GM21381 (cell line): ENCODE measurements at regions not wholly inside any gene's neighbourhood (a gene's known extent, or its start where the extent isn't known, plus 50 kb on each side); places are given as distances from the start of the nearest gene placed in this dataset.
A peak's percentile ranks its signal among the peaks of the same experiment; 100 is the strongest.
"Not testable (repeated sequence)": the region's sequence is repeated elsewhere in the genome, so short reads cannot be mapped to it uniquely, and the experiment has no call there.

Source experiments
- ATAC-seq: cut with Tn5 transposase; IDR thresholded peaks from one replicate; pipeline ENCODE4 v1.9.1; 2021; ENCODE audit warnings: mild to moderate bottlenecking, moderate library complexity; ENCODE audit not compliant: unreplicated experiment

DNA sequence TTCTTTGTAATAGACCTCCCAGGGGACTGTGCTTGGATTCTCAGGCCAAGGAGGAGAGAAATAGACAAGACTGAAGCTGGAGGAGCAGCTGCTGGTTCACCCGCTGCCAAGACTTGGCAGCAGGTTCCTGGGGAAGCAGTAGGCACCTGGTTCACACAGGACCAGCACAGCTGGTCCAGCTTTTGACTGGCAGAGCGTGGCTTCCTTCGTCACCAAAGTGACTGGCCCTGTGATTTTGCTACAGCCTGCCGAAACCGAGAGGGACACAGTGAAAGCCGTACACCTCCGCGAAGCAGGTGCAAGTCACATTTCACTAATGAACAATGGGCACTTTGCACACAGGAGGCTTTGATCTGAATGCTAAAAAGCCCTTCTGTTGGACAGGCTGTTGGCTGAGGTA is 199.0 kb downstream of the RNF144B start:
- no peak for ATAC-seq

DNA sequence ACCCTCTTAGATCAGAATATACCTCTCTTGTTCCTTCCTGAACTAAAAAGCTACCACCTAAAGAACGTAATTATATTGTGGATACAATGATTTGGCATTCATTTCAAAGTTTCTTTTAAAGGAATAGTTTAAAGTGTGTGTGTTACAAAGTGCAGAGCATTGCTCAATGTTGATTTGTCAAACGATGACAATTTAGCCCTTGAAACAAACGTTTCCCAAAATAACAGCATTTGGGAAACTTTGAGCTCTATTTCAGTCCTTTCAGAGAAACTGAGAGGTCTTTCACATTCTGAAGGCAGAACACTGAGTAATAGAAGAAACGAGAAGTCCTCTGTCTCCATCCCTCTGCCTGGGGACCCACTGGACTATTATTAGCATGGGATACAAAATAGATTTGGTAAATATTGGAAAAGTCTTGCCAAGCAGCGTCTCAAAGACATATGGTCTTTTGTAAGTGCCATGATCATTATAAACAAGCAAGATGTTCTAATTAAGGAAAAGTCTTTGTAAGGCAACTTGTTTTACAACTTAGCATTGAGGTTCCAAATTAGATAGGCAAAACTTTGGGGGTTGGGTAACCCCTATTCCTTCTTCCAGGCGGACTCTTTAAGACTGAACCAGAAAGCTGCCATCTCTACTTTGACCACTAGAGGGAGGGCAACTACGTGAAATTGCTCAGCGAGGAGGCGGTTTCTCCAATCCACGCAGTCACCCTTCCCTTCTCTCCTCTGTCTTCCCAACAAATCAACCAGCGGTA is 208.8 kb downstream of the RNF144B start:
- ATAC-seq: peak; percentile 80

DNA sequence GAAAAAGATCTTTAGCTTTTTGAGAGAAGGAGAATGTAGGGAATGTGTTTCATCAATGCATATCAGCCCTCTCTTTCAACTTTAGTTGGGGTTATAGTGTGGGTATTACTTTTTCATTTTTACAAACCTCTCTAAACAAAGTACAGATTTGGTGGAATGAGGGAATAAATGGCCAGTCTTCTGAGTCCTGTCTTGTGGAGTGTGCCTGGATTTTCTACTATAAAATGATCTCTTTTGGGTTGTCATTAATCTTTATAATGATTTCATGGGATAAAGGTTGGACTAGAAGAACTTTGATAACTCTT is 209.3 kb downstream of the RNF144B start:
- ATAC-seq: peak; percentile 15

DNA sequence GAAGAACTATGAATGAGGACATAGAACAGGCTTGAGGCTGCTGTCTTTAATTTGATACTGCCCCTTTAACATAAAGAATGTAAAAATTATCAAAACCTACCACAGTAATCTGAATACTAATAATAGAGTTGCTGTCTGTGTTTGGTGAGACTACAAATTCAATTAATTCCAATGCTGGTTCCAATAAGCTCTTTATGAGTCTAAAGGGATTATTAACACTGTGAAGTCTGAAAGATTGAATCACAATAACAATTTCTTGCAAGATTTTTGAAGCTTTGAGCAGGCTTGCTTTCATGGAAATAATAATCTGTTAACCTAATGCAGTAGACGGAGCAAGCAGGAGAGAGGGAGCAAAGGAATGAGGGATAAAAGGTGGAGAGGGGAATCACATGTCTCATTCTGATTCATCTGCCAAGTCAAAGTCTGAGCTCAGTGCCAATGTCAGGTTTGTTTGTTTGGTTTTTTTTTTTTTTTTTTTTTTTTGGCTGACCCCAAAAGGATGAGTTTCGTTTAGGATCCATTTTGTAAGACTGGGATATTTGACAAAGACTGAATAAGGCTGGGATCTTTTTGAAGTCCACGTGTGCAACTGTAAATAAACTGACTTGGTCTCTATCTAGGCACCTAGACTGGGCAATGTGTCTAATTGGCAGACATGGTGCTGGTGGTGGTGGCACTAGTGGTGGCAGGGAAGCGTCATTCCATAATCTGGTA is 211.6 kb downstream of the RNF144B start:
- ATAC-seq: no peak

DNA sequence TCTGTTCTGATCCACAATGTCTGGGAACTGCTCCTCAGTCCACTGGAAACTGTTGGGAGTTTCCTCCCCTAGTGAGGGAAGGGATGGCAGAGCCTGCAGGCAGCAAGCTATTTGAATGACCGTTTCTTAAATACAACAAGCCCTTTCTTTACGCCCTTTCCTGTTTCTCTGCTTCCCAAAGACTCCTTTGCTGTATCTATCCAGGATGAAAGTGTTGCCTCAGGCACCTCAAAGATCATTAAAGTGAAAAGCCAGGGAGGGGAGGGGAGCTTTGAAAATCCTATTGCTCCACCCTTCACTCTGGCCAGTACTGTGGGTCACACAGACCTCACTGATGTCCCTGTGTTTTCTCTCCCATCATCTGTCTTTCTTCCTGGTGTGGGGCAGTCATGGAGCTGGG is 213.1 kb downstream of the RNF144B start:
- ATAC-seq: no peak

DNA sequence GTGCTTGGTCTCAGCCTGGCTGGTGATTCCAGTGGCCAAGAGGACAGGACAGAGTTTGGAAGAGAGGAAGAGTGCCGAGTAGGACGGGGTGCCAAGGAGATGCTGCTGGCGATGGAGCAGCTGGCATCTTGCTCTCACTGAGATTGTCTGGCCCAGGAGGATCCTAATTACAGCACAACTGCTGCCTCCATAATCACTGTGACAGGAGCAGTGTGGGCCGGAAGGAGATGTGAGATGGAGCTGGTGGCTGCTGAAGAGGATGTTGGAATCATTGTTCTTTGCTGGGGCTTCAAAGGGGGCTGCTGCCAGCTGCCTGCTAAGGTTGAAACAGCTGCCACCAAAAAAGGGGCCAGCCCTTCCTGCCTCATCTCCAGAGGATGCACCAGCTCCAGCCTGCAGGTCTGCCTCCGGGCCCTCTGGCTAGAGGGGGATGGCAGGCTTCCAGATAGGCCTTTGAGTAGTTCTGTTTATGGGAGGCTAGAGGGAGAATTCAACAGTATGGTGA is 214.4 kb downstream of the RNF144B start:
- ATAC-seq: no peak

DNA sequence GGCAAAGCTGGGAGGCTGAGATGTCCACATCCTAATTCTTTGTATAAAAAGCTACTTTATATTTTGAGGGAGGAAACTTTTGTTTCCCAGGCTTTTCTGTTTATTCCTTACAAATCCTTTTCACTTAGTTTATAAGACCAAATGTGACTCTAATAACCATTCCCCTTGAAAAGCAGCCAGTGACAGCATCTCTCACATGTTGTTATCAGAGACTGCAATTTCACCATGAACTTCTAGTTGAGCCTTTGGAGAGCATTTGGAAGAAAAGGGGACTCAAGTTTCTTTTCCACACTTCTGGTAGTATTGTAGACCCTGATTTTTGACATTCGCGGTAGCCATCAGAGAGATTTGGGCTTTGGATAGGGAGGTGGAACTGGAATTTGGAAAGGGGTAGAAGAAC is 215.8 kb downstream of the RNF144B start:
- ATAC-seq: no peak

DNA sequence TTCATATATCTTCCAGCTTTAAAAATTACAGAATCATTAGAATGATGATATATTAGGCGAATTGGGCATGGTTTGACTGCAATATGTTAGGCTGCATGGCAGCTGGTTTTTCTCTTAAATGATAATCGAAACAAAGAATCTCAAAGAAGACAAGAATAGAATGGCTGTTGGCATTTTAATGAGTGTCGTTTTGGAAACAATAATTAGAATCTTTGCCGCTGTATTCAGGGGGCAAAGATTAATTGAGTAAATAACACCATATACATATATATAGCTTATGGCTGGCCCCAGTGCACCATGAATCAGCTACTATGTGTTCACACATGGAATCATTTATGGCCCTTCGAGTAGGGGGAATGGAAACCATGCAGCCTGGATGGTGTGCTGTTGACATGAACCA is 216.2 kb downstream of the RNF144B start:
- ATAC-seq: no peak

DNA sequence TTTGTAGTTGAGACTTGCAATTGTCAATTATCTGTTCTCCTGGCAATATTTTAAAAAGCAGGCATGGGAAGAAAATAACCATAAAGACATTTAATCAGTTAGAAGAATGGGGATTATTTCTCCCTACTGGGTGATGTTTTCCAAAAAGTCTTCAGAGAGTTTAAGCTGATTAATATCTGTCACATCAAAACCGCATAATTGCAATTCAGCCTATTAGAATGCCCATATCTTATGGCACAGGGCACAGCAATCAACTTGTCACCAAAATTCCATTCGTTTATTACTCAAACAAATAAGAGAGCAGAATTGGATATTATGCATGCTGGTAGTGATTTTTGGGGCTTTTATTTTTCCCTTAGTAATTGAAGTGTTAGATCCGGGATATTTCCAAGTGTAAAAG is 218.7 kb downstream of the RNF144B start:
- no peak for ATAC-seq

DNA sequence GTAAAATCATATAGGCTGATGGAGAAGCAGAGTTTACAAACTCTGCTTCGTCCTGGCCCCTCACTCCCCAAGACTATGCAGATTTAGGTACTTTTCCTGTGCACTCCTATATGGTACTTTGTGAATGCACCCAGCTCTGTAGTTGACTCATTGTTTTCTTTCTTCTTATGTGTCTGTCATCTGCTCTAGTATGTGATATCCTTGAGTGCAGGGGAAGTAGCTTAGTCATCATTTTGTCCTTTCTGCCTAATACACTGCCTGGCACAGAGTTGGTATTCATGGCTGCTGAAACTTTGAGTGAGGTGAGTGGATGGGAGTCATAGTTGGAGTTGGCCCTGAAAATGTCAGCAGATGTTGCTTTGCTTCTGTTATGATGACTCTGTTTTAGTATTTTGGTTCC is 222.6 kb downstream of the RNF144B start:
- ATAC-seq: no peak

DNA sequence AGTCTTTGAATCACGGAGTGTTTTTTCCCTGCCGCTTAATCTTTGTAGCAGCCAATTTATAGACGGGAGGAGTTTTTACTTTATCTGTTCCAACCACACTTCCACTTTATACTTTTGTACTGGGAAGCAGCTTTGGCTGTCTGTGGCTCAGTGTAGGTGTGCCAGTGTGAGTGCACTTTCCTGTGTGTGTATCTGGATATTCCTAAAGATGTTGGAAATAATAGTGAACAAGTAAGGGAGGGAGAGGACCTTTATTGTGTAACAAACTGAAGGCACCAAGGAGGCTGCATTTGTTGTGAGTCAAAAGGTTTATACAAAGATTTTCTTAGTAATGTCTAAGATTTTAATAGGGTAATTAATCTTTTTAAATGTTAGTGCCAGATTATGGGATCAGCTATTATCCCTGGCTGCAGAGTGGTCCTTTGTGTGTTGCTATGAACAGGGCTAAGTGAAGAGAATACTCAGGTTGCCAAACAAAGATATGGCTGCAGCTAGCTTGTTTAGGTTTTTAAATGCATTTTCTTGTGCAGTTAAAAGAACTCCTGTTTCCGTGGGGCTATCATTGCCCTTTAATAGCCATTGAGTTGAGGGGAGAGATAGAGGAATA is 226.3 kb downstream of the RNF144B start:
- no peak for ATAC-seq

DNA sequence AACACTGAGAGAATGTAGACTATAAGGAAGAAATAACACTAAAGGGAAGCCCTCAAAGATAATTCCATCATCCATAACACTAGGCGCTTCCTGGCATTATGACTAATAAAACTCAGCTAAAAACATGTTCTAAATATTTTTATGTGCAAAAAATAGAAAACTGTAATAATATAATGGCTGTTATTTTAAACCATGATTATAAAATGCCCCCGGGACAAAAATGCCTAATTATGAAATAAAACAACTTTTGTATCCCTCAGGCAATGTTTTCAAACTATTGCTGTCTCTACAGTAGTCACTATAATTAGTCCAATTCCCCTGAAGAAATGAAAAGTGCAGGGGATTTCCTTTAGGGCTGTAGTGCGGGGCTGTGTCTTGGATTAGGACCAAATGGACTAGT is 242.4 kb downstream of the RNF144B start:
- ATAC-seq: no peak

DNA sequence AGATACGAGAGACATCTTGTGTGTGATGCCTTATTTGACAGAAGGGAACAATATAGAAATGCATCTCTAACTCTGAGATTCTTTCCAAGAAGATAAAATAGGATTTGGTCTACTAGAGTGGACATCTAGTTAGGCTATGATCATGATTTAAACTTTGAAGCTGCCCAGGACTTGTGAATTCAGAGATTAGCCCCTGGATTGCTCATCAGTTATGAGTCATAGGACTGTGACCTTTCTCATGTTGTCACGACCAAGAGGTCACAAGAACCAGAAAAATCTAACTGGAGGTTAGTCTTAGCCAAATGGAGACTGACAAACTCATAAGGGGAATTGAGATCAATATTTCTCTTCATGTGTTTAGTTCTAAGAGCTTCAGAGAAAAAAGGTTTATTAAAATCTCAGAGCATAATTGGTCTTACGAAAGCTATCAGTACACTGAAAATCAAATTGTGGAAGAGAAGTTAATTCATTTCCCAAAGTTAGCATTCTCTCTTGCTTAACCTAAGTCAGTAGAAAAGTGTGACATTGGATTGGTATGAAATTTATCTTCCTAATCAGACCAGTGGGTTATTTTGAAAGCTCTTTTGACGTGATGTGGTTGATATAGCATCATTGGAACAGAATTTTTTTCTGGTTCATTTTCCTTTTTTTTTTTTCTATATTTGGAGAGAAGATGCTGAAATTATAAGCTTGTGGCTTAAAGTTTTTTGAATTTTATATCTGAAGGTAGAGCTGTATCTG is 245.7 kb downstream of the RNF144B start:
- ATAC-seq: no peak

DNA sequence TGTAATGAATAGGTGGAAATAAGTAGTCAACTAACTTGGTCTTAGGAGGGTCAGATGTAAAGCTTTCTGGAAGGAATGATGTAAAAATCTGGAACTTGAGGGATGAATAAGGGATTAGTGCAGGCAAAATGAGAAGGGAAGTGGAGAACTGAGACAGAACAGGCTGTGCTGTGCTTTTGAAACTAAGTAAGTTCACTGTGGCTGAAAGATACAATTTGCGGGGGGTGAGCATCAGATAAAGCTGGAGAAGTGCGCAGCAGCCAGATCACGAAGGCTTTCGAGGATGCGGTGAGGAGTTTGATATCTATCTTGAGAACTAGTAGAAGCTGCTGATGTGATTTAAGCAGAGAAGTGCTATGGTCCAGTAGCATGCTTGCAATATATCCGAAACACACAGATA is 247.8 kb downstream of the RNF144B start:
- no peak for ATAC-seq

DNA sequence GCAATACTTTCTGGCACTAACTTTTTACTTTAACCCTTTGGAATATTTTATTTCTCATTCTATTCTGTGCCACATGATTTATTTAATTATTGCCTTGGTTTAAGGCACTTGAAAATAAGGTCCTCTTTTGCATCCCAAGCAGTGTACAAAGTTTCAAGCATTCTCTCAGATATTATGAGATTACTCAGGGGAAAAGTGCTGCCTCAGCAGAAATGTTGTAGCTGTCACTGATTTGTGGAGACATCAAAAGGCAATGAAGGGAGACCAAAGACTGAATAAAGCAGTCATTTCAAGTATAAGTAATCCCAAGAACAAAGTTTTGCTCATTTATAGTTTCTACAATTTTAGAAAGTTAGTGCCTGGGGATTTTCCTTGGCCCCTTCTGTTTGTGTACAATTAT is 253.0 kb downstream of the RNF144B start:
- ATAC-seq: no peak

DNA sequence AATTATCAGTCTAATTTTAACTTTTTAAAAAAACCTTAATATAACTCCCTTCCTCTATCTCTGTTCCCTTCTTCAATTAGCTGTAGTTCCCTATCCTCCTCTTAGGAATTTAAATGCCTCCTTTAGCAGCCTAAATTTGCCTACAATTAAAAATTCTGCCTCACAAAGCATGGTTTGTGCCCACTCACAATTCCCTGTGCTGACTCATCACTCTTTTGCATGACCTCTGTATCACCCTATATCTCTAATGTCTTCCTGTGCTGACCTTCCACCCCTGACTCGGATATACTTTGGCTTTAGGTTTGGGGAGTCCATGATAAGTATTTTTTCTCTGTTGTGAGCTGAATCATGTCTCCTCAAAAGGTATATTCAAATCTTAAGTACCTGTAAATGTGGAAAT is 253.6 kb downstream of the RNF144B start:
- ATAC-seq: no peak

DNA sequence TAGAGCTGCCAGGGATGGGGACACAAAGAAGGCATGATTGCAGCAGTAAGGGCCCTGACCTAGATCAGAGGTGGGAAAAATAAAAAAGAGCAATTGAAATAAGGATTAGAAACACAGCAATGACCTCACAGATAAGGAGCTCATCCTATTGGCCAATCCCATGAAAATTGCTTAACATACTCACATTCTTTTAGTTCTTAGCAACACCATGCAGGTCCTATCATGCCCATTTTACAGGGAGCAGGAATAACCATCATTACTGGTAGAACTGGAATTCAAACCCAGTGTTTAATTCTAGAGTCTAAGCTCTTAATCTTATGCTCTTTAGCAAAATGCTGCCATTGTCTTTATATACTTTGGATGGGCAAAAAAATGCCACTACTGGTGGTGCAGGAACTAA is 267.7 kb downstream of the RNF144B start:
- no peak for ATAC-seq

DNA sequence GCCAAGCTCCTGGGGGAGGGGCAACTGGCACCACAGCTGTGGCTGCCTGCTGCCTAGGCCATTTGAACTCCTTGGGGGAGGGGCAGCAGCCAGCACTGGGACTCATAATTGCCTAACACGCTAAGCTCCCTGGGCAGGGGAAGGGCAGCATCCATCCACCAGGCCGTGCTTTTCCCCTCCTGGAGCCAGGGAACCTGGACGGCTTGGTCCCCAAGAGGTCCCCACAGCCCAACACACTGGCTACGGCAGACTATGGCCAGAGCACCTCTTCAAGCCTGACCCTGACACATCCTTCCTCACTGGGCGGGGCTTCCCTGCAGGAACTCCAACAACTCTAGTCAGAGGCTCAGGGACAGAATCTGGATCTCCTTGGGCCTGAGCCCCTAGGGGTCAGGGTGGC is 269.4 kb downstream of the RNF144B start:
- ATAC-seq: no peak

DNA sequence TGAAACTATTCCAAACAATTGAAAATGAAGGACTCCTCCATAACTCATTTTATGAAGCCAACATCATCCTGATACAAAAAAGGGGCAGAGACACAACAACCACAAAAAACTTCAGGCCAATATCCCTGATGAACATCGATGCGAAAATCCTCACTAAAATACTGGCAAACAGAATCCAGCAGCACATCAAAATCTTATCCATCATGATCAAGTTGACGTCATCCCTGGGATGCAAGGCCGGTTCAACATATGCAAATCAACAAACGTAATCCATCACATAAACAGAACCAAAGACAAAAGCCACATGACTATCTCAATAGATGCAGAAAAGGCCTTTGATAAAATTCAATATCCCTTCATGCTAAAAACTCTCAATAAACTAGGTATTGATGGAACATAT is 272.8 kb downstream of the RNF144B start:
- ATAC-seq: not testable (repeated sequence)

DNA sequence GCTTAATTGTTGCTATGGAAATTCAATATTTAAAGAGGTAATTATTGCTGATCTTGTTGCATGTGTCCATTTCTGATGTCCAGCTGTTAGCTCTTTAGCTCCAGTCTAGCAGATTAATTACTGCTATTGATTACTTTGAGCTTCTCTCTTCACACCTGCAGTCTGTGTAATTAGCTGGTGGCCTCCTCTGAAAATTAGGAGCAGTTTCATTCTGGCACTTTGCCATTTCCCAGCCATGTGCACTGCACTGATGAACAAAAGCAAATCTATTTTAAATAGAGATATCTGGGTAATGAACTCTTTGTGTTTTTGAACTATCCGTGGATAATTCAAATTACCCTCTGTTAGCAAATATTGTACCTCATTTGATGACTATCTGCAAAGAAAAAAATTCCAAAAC is 275.9 kb downstream of the RNF144B start:
- no peak for ATAC-seq

DNA sequence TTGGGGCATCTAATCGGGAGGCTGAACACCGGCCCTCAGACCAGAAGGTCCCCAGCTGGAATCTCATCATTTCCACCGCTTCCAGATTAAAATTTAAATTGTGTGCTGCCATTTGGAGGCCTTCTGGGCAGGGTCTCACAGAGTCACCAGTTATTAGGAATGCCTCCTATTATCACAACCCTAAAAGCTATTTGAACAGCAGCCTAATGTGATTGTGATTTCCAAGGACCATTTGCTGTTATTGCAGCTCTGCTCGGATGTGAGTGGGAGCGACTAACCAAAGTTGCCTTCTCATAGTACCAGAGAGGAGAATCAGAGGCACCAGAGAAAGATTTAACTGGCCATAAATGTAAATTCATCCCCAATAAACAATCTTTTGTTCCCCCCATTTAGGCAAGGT is 277.3 kb downstream of the RNF144B start:
- ATAC-seq: no peak

DNA sequence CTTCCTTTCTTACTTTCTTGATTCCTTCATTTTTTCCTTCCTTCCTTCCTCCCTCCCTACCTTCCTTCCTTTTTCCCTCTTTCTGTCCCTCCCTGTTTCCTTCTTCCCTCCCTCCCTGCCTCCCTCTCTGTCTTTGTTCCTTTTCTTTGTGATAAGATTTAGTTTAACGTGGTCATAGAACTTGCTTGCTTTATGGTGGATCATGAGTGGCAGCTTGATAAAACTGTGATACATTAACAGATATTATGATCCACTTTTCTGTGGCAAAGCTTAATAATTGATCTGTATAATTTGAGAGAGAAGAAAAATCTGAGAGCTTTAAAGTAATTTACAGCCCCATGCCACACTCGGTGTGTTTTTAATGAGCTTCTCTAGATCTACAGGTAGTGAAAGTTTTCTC is 280.5 kb downstream of the RNF144B start:
- no peak for ATAC-seq
